OCI-LY7 (cell line): ENCODE measurements at regions not wholly inside any gene's neighbourhood (a gene's known extent, or its start where the extent isn't known, plus 50 kb on each side); places are given as distances from the start of the nearest gene placed in this dataset.

ENCODE experiments used
- CTCF ChIP-seq: fragments of 200-600 bp; sonication (generic); conservative IDR thresholded peaks from 2 replicates; pipeline ENCODE4 v1.5.1; 2014; ENCODE audit warnings: mild to moderate bottlenecking, antibody characterized with exemption, low read length, moderate library complexity, mixed read lengths
- EZH2phosphoT487 ChIP-seq: fragments of 200-600 bp; sonication (generic); IDR thresholded peaks from 2 replicates; pipeline ENCODE4 v1.6.1; 2018; ENCODE audit warnings: low read depth, borderline replicate concordance, mild to moderate bottlenecking, mixed run types, antibody characterized with exemption, low read length, moderate library complexity, mixed read lengths

- TF ChIP-seq CTCF (no peak), EZH2phosphoT487 (no peak)
Measured at GRCh38 chr5:115068239-115069086, 101.2 kb downstream of the TRIM36 start.
